ENCODE measurements at regions not wholly inside any gene's neighbourhood (a gene's known extent, or its start where the extent isn't known, plus 50 kb on each side); places are given as distances from the start of the nearest gene placed in this dataset.

GRCh38 chr13:33752597-33752996 is 65.4 kb upstream of the RFC3 start:
- Histone ChIP-seq H3K36me3 (ENCODE audit: control insufficient read depth, insufficient read depth, low read length) (no peaks in the 10 kb centered on the region), H3K9ac (ENCODE audit: low read length) (no peak overlapping the region), H3K4me1 (ENCODE audit: control insufficient read depth, insufficient read depth, low read length) (no peaks in the 10 kb centered on the region), H3K27me3 (ENCODE audit: control insufficient read depth, insufficient read depth, low read length) (no peaks in the 10 kb centered on the region), H3K4me3 (ENCODE audit: low read depth, low read length) (no peak overlapping the region), H3K27ac (ENCODE audit: low read depth, low read length) (no peak overlapping the region), H3K9me3 (ENCODE audit: control insufficient read depth, insufficient read depth, low read depth, low read length) (no peaks in the 10 kb centered on the region)

DNA sequence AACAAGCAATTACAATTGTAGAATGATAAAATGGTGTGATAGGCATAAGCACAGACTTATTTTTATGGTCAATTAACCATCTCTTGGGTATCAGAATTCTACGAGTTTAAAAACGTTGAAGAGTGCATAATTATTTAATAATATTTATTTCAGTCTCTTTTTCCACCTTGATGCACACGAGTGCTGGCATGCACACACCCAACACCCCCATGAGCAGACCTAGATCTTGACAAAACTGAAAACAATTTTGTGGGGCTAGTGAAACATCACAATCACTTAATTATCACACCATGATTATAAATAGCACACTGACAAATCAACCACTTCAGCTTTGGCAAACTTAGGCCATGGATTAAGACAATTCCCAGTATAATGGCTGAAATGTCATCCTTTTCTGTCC is 61.0 kb upstream of the RFC3 start:
- no peaks in the 10 kb centered on the region for H3K4me1 ChIP-seq (ENCODE audit: control insufficient read depth, insufficient read depth, low read length)
- H3K36me3 ChIP-seq (ENCODE audit: control insufficient read depth, insufficient read depth, low read length): no peaks in the 10 kb centered on the region
- H3K4me3 ChIP-seq (ENCODE audit: low read depth, low read length): no peak overlapping the region
- no peak overlapping the region for H3K9ac ChIP-seq (ENCODE audit: low read length)
- H3K27me3 ChIP-seq (ENCODE audit: control insufficient read depth, insufficient read depth, low read length): no peaks in the 10 kb centered on the region
- no peak overlapping the region for H3K27ac ChIP-seq (ENCODE audit: low read depth, low read length)
- H3K9me3 ChIP-seq (ENCODE audit: control insufficient read depth, insufficient read depth, low read depth, low read length): no peaks in the 10 kb centered on the region

DNA sequence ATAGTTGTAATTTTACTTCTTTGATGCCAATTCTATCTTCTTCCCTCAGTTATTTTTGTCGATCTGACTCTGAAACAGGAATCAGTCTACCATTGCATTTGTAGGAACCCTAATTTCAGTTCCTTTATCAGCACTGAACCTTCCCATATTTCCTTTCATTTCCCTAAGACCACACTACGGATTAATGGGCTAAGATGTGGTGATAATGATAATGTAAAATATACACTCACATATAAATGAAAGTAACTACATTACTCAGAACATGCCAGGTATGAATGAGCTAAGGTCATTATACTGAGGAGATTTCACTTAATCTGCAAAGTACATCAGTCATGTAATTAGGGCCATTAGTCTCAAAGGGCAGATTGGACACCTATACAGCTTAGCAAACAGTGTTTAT is 60.2 kb upstream of the RFC3 start:
- no peaks in the 10 kb centered on the region for H3K9me3 ChIP-seq (ENCODE audit: control insufficient read depth, insufficient read depth, low read depth, low read length)
- H3K4me3 ChIP-seq (ENCODE audit: low read depth, low read length): no peak overlapping the region
- no peak overlapping the region for H3K27ac ChIP-seq (ENCODE audit: low read depth, low read length)
- H3K9ac ChIP-seq (ENCODE audit: low read length): no peak overlapping the region
- H3K27me3 ChIP-seq (ENCODE audit: control insufficient read depth, insufficient read depth, low read length): no peaks in the 10 kb centered on the region
- H3K4me1 ChIP-seq (ENCODE audit: control insufficient read depth, insufficient read depth, low read length): no peaks in the 10 kb centered on the region
- no peaks in the 10 kb centered on the region for H3K36me3 ChIP-seq (ENCODE audit: control insufficient read depth, insufficient read depth, low read length)

- Histone ChIP-seq H3K9ac (ENCODE audit: low read length) (no peak overlapping the region), H3K36me3 (ENCODE audit: control insufficient read depth, insufficient read depth, low read length) (no peaks in the 10 kb centered on the region), H3K9me3 (ENCODE audit: control insufficient read depth, insufficient read depth, low read depth, low read length) (no peaks in the 10 kb centered on the region), H3K27me3 (ENCODE audit: control insufficient read depth, insufficient read depth, low read length) (no peaks in the 10 kb centered on the region), H3K4me3 (ENCODE audit: low read depth, low read length) (no peak overlapping the region), H3K4me1 (ENCODE audit: control insufficient read depth, insufficient read depth, low read length) (no peaks in the 10 kb centered on the region), H3K27ac (ENCODE audit: low read depth, low read length) (no peak overlapping the region)
Observed at GRCh38 chr13:33758113-33758512, 59.8 kb upstream of the RFC3 start.

DNA sequence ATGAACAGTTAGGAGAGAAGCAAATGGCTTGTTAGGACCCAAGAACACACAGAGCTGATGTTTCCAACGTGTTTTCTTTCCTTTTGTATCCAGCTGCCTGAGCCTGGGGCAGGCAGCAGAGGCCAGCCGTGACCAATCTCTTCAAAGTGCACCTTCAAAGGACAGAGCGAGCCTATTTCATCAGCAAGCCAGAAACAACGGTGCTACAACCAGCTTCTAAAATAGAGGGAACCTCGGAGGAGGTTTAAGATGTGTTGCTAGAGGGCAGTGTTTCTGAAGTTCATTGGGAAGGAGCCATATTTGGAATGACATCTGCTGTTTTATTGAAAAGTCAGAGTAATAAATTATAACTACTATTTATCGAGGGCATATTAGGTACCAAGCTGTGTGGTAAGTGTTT is 56.2 kb upstream of the RFC3 start:
- no peaks in the 10 kb centered on the region for H3K27me3 ChIP-seq (ENCODE audit: control insufficient read depth, insufficient read depth, low read length)
- H3K27ac ChIP-seq (ENCODE audit: low read depth, low read length): no peak overlapping the region
- no peak overlapping the region for H3K4me3 ChIP-seq (ENCODE audit: low read depth, low read length)
- H3K9ac ChIP-seq (ENCODE audit: low read length): no peak overlapping the region
- no peaks in the 10 kb centered on the region for H3K36me3 ChIP-seq (ENCODE audit: control insufficient read depth, insufficient read depth, low read length)
- H3K9me3 ChIP-seq (ENCODE audit: control insufficient read depth, insufficient read depth, low read depth, low read length): no peaks in the 10 kb centered on the region
- H3K4me1 ChIP-seq (ENCODE audit: control insufficient read depth, insufficient read depth, low read length): no peaks in the 10 kb centered on the region

- Histone ChIP-seq H3K27ac (ENCODE audit: low read depth, low read length) (no peak overlapping the region), H3K27me3 (ENCODE audit: control insufficient read depth, insufficient read depth, low read length) (no peaks in the 10 kb centered on the region), H3K9ac (ENCODE audit: low read length) (no peak overlapping the region), H3K9me3 (ENCODE audit: control insufficient read depth, insufficient read depth, low read depth, low read length) (no peaks in the 10 kb centered on the region), H3K4me1 (ENCODE audit: control insufficient read depth, insufficient read depth, low read length) (no peaks in the 10 kb centered on the region), H3K36me3 (ENCODE audit: control insufficient read depth, insufficient read depth, low read length) (no peaks in the 10 kb centered on the region), H3K4me3 (ENCODE audit: low read depth, low read length) (no peak overlapping the region)
Observed at GRCh38 chr13:33763021-33763420, 54.9 kb upstream of the RFC3 start.

DNA sequence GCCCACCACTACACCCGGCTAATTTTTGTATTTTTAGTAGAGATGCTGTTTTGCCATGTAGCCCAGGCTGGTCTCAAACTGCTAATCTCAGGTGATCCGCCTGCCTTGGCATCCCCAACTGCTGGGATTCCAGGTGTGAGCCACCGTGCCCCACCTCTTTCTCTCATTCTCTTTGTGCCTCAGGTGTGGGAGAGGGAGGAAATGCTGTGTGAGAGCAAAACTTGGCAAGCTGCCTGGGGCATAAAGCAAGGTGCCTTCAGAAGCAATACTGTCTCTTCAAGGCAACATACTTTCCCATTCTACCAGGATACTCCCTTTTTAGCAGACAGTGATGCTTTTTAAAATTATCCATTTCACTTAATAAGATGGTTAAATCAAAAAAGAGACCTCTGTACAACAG is 53.2 kb upstream of the RFC3 start:
- Histone ChIP-seq H3K9ac (ENCODE audit: low read length) (no peak overlapping the region), H3K36me3 (ENCODE audit: control insufficient read depth, insufficient read depth, low read length) (no peaks in the 10 kb centered on the region), H3K9me3 (ENCODE audit: control insufficient read depth, insufficient read depth, low read depth, low read length) (no peaks in the 10 kb centered on the region), H3K27me3 (ENCODE audit: control insufficient read depth, insufficient read depth, low read length) (no peaks in the 10 kb centered on the region), H3K27ac (ENCODE audit: low read depth, low read length) (no peak overlapping the region), H3K4me3 (ENCODE audit: low read depth, low read length) (no peak overlapping the region), H3K4me1 (ENCODE audit: control insufficient read depth, insufficient read depth, low read length) (no peaks in the 10 kb centered on the region)

GRCh38 chr13:33766329-33767123 is 51.4 kb upstream of the RFC3 start:
- Histone ChIP-seq H3K27ac (ENCODE audit: low read depth, low read length) (no peak overlapping the region), H3K9ac (ENCODE audit: low read length) (no peak overlapping the region), H3K4me1 (ENCODE audit: control insufficient read depth, insufficient read depth, low read length) (no peaks in the 10 kb centered on the region), H3K4me3 (ENCODE audit: low read depth, low read length) (no peak overlapping the region), H3K36me3 (ENCODE audit: control insufficient read depth, insufficient read depth, low read length) (no peaks in the 10 kb centered on the region), H3K9me3 (ENCODE audit: control insufficient read depth, insufficient read depth, low read depth, low read length) (no peaks in the 10 kb centered on the region), H3K27me3 (ENCODE audit: control insufficient read depth, insufficient read depth, low read length) (no peaks in the 10 kb centered on the region)

DNA sequence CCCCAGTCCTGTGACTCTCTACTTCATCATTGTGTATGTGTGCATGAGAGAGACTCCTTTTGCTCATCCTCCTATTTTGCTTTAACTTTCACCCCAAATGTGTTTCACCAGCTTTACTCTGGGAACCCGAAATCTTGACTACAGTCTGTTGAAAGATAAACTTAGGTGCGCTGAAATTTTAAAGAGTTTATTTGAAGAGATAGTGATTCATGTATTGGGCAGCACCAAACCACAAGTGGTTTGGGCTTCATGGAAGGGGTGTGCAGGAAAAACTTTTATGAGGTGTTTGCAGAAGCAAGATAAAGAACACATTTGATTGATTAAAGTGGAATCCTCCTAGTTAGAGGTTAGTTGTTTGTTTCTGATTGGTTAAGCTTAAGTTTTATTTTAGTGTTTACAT is 50.8 kb upstream of the RFC3 start:
- no peaks in the 10 kb centered on the region for H3K27me3 ChIP-seq (ENCODE audit: control insufficient read depth, insufficient read depth, low read length)
- no peaks in the 10 kb centered on the region for H3K9me3 ChIP-seq (ENCODE audit: control insufficient read depth, insufficient read depth, low read depth, low read length)
- H3K36me3 ChIP-seq (ENCODE audit: control insufficient read depth, insufficient read depth, low read length): no peaks in the 10 kb centered on the region
- no peak overlapping the region for H3K27ac ChIP-seq (ENCODE audit: low read depth, low read length)
- no peak overlapping the region for H3K9ac ChIP-seq (ENCODE audit: low read length)
- H3K4me3 ChIP-seq (ENCODE audit: low read depth, low read length): no peak overlapping the region
- H3K4me1 ChIP-seq (ENCODE audit: control insufficient read depth, insufficient read depth, low read length): no peaks in the 10 kb centered on the region
